ENCODE measurements at regions not wholly inside any gene's neighbourhood (a gene's known extent, or its start where the extent isn't known, plus 50 kb on each side); places are given as distances from the start of the nearest gene placed in this dataset.

- Histone ChIP-seq H3K36me3 (ENCODE audit: control insufficient read depth in 2 of 2, extremely low read depth in 1 of 2, insufficient read depth in 2 of 2, low read length in 2 of 2) (peaks cover 0 to 4% of the 10 kb centered on the region in 2 experiments), H3K4me1 (ENCODE audit: control insufficient read depth, extremely low read depth, insufficient read depth, low read length) (peaks cover 11% of the 10 kb centered on the region), H3K4me2 (ENCODE audit: insufficient read depth, low read length) (no peak overlapping the region), H2AFZ (ENCODE audit: low read depth, low read length) (no peak overlapping the region), H3K27me3 (ENCODE audit: control insufficient read depth in 2 of 2, insufficient read depth in 2 of 2, low read length in 2 of 2) (no peaks in the 10 kb centered on the region), H3K79me2 (ENCODE audit: control insufficient read depth, insufficient read depth, low read length) (peaks cover 35% of the 10 kb centered on the region), H3K9me1 (replicated peaks; ENCODE audit: control insufficient read depth, extremely low read depth, insufficient read depth, low read length) (no peaks in the 10 kb centered on the region), H4K20me1 (replicated peaks; ENCODE audit: control insufficient read depth, extremely low read depth, insufficient read depth, low read length) (no peaks in the 10 kb centered on the region), H3K4me3 (replicated peaks in 1 of 3; ENCODE audit: insufficient read depth in 1 of 3, low read depth in 1 of 3, low read length in 3 of 3) (no peak overlapping the region), H3K9ac (replicated peaks; ENCODE audit: extremely low read depth, insufficient read depth, low read length) (no peak overlapping the region), H3K27ac (ENCODE audit: insufficient read depth, low read depth, low read length) (no peak overlapping the region), H3K9me3 (replicated peaks; ENCODE audit: control insufficient read depth, insufficient read depth, low read length) (no peaks in the 10 kb centered on the region)
- DNase-seq (ENCODE audit: low read depth, low spot score) = no peak
- intact Hi-C loops (cut with micrococcal nuclease) = no loop called here
- no peak for FAIRE-seq
- dilution Hi-C loops (cut with MboI; ENCODE audit: extremely low pct_ligation_motif_present, low sequenced_read_pairs) = no loop called here
- POLR2A ChIA-PET = no interaction called here
- no TSS peak for BruUV-seq (replicated peaks)
- CTCF ChIA-PET = interaction anchor here (0.5 to 2.2 kb wide), 6 partner anchors 16 to 44 kb away, joined by 3 to 13 read pairs (median 4); a partner anchor contains a TSS
- TF ChIP-seq POLR2A (IDR thresholded peaks at IDR 0.05; ENCODE audit: low read depth, low read length) = no peak
- no peak for TF ChIP-seq MAX (IDR thresholded peaks at IDR 0.05; ENCODE audit: insufficient read depth, insufficient read length)
- no peak for TF ChIP-seq GATA2 (IDR thresholded peaks at IDR 0.05; ENCODE audit: insufficient read depth, insufficient read length, low read depth, low read length)
- no peak for TF ChIP-seq FOS (IDR thresholded peaks at IDR 0.05; ENCODE audit: borderline replicate concordance, insufficient read depth, low read length)
- no peak for TF ChIP-seq EZH2 (IDR thresholded peaks at IDR 0.05; ENCODE audit: borderline replicate concordance, low read depth, low read length, severe bottlenecking)
- TF ChIP-seq POLR2AphosphoS5 (IDR thresholded peaks at IDR 0.05; ENCODE audit: insufficient read depth, low read depth, low read length) = no peak
- TF ChIP-seq MYC (IDR thresholded peaks at IDR 0.05; ENCODE audit: low read depth, low read length) = no peak
- TF ChIP-seq JUN (IDR thresholded peaks at IDR 0.05; ENCODE audit: borderline replicate concordance, insufficient read depth, insufficient read length, low read depth) = no peak
- no peak for TF ChIP-seq CTCF (IDR thresholded peaks at IDR 0.05; ENCODE audit: extremely low read depth in 1 of 2, insufficient read depth in 1 of 2, low read depth in 1 of 2, low read length in 2 of 2)
Measured at GRCh38 chr18:46215902-46216723, 111.9 kb downstream of the HAUS1 start.
